ENCODE measurements at regions not wholly inside any gene's neighbourhood (a gene's known extent, or its start where the extent isn't known, plus 50 kb on each side); places are given as distances from the start of the nearest gene placed in this dataset.

- H3K4me3 ChIP-seq (replicated peaks; ENCODE audit: insufficient read depth, low read length): no peak overlapping the region
- no peak for DNase-seq (ENCODE audit: low read depth in 1 of 2, low spot score in 1 of 2)
Measured at GRCh38 chr1:88472298-88472697, 211.8 kb upstream of the PKN2 start.

DNA sequence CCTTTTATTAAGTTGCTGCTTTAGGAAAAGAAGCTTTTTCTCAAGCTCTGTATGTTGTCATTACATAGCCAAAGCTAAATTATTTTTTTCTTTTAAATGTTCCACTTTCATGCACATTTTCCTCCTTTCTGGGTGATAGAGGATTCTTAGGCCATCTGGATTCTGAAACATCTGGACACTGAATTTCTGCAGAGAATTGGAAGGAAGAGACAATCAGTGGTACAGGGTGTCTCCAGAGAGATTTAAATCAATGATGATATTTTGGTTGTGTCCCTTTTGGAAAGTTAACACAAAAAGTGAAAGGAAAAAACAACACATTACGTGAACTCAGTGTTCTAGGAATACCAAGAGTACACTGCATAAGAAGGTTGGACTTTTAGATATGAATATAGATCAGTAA is 211.4 kb upstream of the PKN2 start:
- no peak overlapping the region for H3K27ac ChIP-seq (replicated peaks)
- H3K4me3 ChIP-seq (replicated peaks; ENCODE audit: insufficient read depth, low read length): no peak overlapping the region
- TF ChIP-seq, protein P1, sequence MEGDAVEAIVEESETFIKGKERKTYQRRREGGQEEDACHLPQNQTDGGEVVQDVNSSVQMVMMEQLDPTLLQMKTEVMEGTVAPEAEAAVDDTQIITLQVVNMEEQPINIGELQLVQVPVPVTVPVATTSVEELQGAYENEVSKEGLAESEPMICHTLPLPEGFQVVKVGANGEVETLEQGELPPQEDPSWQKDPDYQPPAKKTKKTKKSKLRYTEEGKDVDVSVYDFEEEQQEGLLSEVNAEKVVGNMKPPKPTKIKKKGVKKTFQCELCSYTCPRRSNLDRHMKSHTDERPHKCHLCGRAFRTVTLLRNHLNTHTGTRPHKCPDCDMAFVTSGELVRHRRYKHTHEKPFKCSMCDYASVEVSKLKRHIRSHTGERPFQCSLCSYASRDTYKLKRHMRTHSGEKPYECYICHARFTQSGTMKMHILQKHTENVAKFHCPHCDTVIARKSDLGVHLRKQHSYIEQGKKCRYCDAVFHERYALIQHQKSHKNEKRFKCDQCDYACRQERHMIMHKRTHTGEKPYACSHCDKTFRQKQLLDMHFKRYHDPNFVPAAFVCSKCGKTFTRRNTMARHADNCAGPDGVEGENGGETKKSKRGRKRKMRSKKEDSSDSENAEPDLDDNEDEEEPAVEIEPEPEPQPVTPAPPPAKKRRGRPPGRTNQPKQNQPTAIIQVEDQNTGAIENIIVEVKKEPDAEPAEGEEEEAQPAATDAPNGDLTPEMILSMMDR (IDR thresholded peaks at IDR 0.05; ENCODE audit: insufficient read depth, low read length): no peak
- no peak for TF ChIP-seq POLR2AphosphoS5 (IDR thresholded peaks at IDR 0.05; ENCODE audit: low read depth)
- no peak for TF ChIP-seq GABPA (IDR thresholded peaks at IDR 0.05; ENCODE audit: low read depth)
- TF ChIP-seq SPI1 (IDR thresholded peaks at IDR 0.05; ENCODE audit: borderline replicate concordance, low read depth): no peak
- TF ChIP-seq REST (IDR thresholded peaks at IDR 0.05; ENCODE audit: insufficient replicate concordance, low read depth): no peak
- H3K27me3 ChIP-seq (ENCODE audit: insufficient read depth, poor library complexity, severe bottlenecking): no peaks in the 10 kb centered on the region
- no peak for DNase-seq (ENCODE audit: low read depth in 1 of 2, low spot score in 1 of 2)

More at GRCh38 chr1:88472298-88472697, 211.8 kb upstream of the PKN2 start:
- Histone ChIP-seq H3K27ac (replicated peaks) (no peak overlapping the region), H3K27me3 (ENCODE audit: insufficient read depth, poor library complexity, severe bottlenecking) (no peaks in the 10 kb centered on the region)
- TF ChIP-seq, protein P1 (IDR thresholded peaks at IDR 0.05; ENCODE audit: insufficient read depth, low read length): no peak
- TF ChIP-seq POLR2AphosphoS5 (IDR thresholded peaks at IDR 0.05; ENCODE audit: low read depth): no peak

GRCh38 chr1:88474555-88475304 is 209.3 kb upstream of the PKN2 start:
- TF ChIP-seq, protein P1 (IDR thresholded peaks at IDR 0.05; ENCODE audit: insufficient read depth, low read length): no peak
- no peak for TF ChIP-seq GABPA (IDR thresholded peaks at IDR 0.05; ENCODE audit: low read depth)
- TF ChIP-seq POLR2AphosphoS5 (IDR thresholded peaks at IDR 0.05; ENCODE audit: low read depth): no peak
- no peak for DNase-seq (ENCODE audit: low read depth in 1 of 2, low spot score in 1 of 2)
- H3K4me3 ChIP-seq (replicated peaks; ENCODE audit: insufficient read depth, low read length): no peak overlapping the region
- no peak overlapping the region for H3K27ac ChIP-seq (replicated peaks)
- H3K27me3 ChIP-seq (ENCODE audit: insufficient read depth, poor library complexity, severe bottlenecking): no peaks in the 10 kb centered on the region

DNA sequence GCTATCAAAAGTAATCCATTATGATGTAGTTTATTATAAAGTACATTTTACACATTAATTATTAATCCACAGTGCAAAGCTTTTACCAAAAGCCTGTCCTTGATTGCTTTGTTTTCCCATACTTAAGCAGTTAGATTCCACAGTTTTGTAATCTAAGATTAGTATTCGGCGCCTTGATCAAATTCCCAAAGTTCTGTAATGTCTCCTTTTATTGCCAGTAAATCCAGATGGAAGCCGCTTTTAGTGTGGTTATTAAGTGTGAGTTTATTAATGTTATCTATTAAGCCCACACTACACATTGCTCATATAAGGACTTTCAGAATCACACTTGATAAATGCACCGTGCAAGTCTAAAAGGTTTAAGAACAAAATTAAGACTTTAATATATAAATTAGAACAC is 199.2 kb upstream of the PKN2 start:
- TF ChIP-seq POLR2AphosphoS5 (IDR thresholded peaks at IDR 0.05; ENCODE audit: low read depth) (no peak), REST (IDR thresholded peaks at IDR 0.05; ENCODE audit: insufficient replicate concordance, low read depth) (no peak), SPI1 (IDR thresholded peaks at IDR 0.05; ENCODE audit: borderline replicate concordance, low read depth) (no peak)
- TF ChIP-seq, protein P1 (IDR thresholded peaks at IDR 0.05; ENCODE audit: insufficient read depth, low read length): no peak
- no peak overlapping the region for H3K4me3 ChIP-seq (replicated peaks; ENCODE audit: insufficient read depth, low read length)
- no peak overlapping the region for H3K27ac ChIP-seq (replicated peaks)
- H3K27me3 ChIP-seq (ENCODE audit: insufficient read depth, poor library complexity, severe bottlenecking): peaks cover 4% of the 10 kb centered on the region
- DNase-seq (ENCODE audit: low read depth in 1 of 2, low spot score in 1 of 2): no peak

All from HL-60 (cell line).